Activated naive CD8-positive, alpha-beta T cell treated with anti-CD3 and anti-CD28 coated beads, Interleukin-2, amount 10 ng/mL, durations not matched to agents 7 days and 5 days (primary cell): ENCODE measurements at regions not wholly inside any gene's neighbourhood (a gene's known extent, or its start where the extent isn't known, plus 50 kb on each side); places are given as distances from the start of the nearest gene placed in this dataset.
A peak's percentile ranks its signal among the peaks of the same experiment; 100 is the strongest.
"Not testable (repeated sequence)": the region's sequence is repeated elsewhere in the genome, so short reads cannot be mapped to it uniquely, and the experiment has no call there.

Source experiments
- ATAC-seq: fragments of 150-1000 bp; cut with Tn5 transposase; one replicate; pipeline ENCODE4 v1.10.0; 2021; ENCODE audit warnings: low read depth, moderate library complexity
- POLR2A ChIA-PET: fragments of 350-600 bp; sonication (Branson Sonifier 250); formaldehyde crosslinking; loops from one replicate; lab custom pipeline; 2021; ENCODE audit warnings: antibody characterized with exemption; lab: Charles Lee
- DNase-seq: peaks from one replicate; pipeline ENCODE4 v3.0.0; 2021
- H3K27ac Mint-ChIP-seq: one replicate; pipeline ENCODE4 v1.8.0; 2022; ENCODE audit warnings: mild to moderate bottlenecking, mixed read lengths
- H3K27me3 Mint-ChIP-seq: one replicate; pipeline ENCODE4 v1.8.0; 2022; ENCODE audit warnings: mild to moderate bottlenecking, moderate library complexity, mixed read lengths
- H3K36me3 Mint-ChIP-seq: one replicate; pipeline ENCODE4 v1.8.0; 2021; ENCODE audit warnings: mild to moderate bottlenecking, mixed read lengths
- H3K4me1 Mint-ChIP-seq: one replicate; pipeline ENCODE4 v1.8.0; 2021; ENCODE audit warnings: mixed read lengths
- H3K4me3 Mint-ChIP-seq: one replicate; pipeline ENCODE4 v1.8.0; 2022; ENCODE audit warnings: mild to moderate bottlenecking, moderate library complexity, mixed read lengths
- H3K9me3 Mint-ChIP-seq: one replicate; pipeline ENCODE4 v1.8.0; 2021; ENCODE audit warnings: mixed read lengths

DNA sequence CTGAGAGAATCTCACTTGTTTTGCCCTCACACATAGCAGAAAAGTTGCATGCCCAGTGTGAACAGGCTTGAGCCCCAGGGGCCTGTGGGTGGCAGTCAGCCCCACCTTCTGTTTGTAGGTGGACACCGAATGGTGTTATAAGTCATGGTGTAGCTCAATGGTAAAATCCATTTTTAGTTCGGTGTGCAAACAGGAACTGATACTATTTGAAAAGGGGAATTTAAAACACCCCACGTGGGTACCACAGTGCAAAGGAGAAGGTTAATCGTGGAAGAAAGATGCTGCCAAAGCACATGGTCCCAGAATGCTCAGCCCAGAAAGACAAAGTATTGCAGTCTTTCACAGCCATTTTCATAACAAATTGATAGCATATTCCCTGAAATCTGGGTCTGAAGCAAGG lies 71.8 kb upstream of the GZMB start:
- POLR2A ChIA-PET: no interaction called here
- DNase-seq (no peak), ATAC-seq (no peak)
- H3K27me3 Mint-ChIP-seq: no peaks in the 10 kb centered on the region
- H3K36me3 Mint-ChIP-seq: peaks cover 5% of the 10 kb centered on the region
- no peak overlapping the region for H3K4me3 Mint-ChIP-seq
- H3K27ac Mint-ChIP-seq: no peak overlapping the region
- H3K4me1 Mint-ChIP-seq: peaks cover 8% of the 10 kb centered on the region
- H3K9me3 Mint-ChIP-seq: no peaks in the 10 kb centered on the region

DNA sequence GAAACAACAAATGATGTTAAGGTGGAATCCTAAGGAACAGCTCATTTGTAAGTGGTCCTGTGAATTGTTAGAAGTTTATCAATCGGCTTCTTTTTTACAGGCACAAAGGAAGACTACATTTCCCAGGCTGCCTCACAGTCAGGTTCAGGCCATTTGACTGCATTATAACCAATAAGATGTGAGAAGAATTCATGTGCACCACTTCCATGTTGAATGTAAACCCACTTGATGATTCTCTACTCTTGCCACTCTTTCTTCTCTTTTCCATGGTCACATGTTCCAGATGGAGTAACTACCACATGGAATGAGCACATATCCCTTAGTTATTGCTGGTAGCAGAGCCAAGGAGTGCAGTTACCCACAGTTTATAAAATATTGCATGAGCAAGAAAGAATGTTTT lies 67.1 kb upstream of the GZMB start:
- DNase-seq (no peak), ATAC-seq (no peak)
- Mint-ChIP-seq H3K4me1 (peaks cover 24% of the 10 kb centered on the region), H3K27me3 (no peaks in the 10 kb centered on the region), H3K4me3 (no peak overlapping the region), H3K27ac (no peak overlapping the region), H3K36me3 (peaks cover 5% of the 10 kb centered on the region), H3K9me3 (no peaks in the 10 kb centered on the region)
- POLR2A ChIA-PET: no interaction called here

- Mint-ChIP-seq H3K4me3 (no peak overlapping the region), H3K27ac (no peak overlapping the region), H3K27me3 (no peaks in the 10 kb centered on the region), H3K9me3 (no peaks in the 10 kb centered on the region), H3K36me3 (peaks cover 5% of the 10 kb centered on the region), H3K4me1 (peaks cover 24% of the 10 kb centered on the region)
- ATAC-seq (no peak), DNase-seq (no peak)
- POLR2A ChIA-PET: no interaction called here
Measured at GRCh38 chr14:24700511-24700910, 66.5 kb upstream of the GZMB start.

- peak overlapping the region; percentile 57 for H3K4me3 Mint-ChIP-seq
- POLR2A ChIA-PET: interaction anchor here (0.7 kb wide), 1 partner anchor 25 kb away, joined by 3 read pairs; no protein-coding TSS in a partner anchor
- H3K27me3 Mint-ChIP-seq: no peaks in the 10 kb centered on the region
- no peaks in the 10 kb centered on the region for H3K9me3 Mint-ChIP-seq
- peak overlapping the region; percentile 60 for H3K27ac Mint-ChIP-seq
- ATAC-seq: peak; percentile 27
- peaks cover 18% of the 10 kb centered on the region for H3K4me1 Mint-ChIP-seq
- peaks cover 5% of the 10 kb centered on the region for H3K36me3 Mint-ChIP-seq
- DNase-seq: no peak
Measured at GRCh38 chr14:24699052-24699451, 65.1 kb upstream of the GZMB start.

- H3K9me3 Mint-ChIP-seq, H3K36me3 Mint-ChIP-seq, H3K27me3 Mint-ChIP-seq, DNase-seq, ATAC-seq, H3K4me3 Mint-ChIP-seq, POLR2A ChIA-PET, H3K27ac Mint-ChIP-seq: not testable (repeated sequence)
- peaks cover 37% of the 10 kb centered on the region for H3K4me1 Mint-ChIP-seq
Measured at GRCh38 chr14:24696280-24696920, 62.4 kb upstream of the GZMB start.

DNA sequence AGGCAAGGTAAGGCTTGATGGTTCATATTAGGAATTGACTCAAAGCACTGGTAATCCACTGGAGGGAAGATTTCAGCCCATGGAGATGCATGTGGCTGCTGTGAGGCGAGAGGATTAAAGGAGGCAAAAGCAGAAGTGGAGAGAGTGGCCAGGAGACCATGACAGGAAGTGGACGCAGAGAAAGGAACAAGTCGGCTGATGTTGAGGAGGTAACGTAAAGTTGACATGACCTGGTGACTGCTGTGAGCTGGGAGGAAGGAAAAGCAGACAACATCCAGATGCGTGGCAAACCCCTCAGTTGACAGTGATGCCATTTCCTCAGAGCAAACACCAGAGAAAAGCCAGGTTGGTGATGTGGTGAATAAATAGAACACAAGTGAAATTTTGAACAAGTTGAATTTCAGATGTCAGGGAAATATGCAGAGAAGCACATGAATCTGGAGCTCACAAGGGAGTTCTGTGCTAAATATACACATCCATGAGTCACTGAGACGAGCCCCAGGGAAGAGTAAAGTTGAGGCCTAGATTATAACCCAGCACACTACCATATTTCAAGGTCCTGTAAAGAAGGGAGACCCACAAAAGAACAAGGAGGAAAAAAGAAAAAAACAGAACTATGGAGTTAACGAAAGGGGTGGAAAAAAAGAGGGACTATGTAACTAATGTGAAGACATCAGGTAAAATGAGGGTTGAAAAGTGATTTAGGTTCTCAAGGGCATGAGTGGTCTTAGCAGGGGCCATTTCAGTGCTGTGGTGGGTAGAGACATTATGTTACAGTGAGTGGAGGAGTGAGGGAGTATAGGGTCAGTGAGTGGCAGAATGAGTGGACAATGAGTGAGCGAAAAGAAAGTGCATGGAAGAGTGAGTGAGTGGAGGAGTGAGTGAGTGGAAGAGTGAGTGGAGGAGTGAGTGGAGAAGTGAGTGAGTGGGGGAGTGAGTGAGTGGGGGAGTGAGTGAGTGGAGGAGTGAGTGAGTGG lies 61.6 kb upstream of the GZMB start:
- H3K9me3 Mint-ChIP-seq: no peaks in the 10 kb centered on the region
- H3K36me3 Mint-ChIP-seq: no peaks in the 10 kb centered on the region
- POLR2A ChIA-PET: interaction anchor here (0.8 to 1.2 kb wide), 2 partner anchors 15 to 266 kb away, joined by 3 read pairs; partner anchors contain the start of genes CBLN3 and KHNYN
- no peak for DNase-seq
- peaks cover 41% of the 10 kb centered on the region for H3K4me1 Mint-ChIP-seq
- no peaks in the 10 kb centered on the region for H3K27me3 Mint-ChIP-seq
- no peak overlapping the region for H3K4me3 Mint-ChIP-seq
- ATAC-seq: peak; percentile 35
- no peak overlapping the region for H3K27ac Mint-ChIP-seq

DNA sequence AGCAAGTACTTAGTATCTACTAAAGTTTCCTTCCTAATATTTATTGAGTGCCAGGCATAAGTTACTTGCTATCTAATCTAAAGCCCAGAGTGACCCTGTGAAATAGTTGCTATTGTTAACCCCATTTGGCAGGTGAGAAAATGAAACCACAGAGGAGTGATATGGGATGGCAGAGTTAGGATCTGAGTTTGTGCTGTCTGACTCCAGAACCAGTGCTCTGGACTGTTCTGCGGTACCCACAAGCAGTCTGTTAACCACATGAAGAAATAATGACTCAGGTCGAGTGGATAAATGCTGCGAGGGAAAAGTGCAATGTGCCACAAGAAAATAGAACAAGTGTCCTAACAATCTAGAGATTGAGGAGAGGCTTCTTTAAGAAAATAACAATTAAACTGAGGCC lies 60.7 kb upstream of the GZMB start:
- Mint-ChIP-seq H3K36me3 (no peaks in the 10 kb centered on the region), H3K9me3 (no peaks in the 10 kb centered on the region), H3K4me1 (peaks cover 46% of the 10 kb centered on the region), H3K4me3 (no peak overlapping the region), H3K27ac (no peak overlapping the region), H3K27me3 (no peaks in the 10 kb centered on the region)
- ATAC-seq (no peak), DNase-seq (no peak)
- POLR2A ChIA-PET: interaction anchor here (1.2 kb wide), 1 partner anchor 16 kb away, joined by 3 read pairs; no protein-coding TSS in a partner anchor

- Mint-ChIP-seq H3K9me3 (no peaks in the 10 kb centered on the region), H3K36me3 (no peaks in the 10 kb centered on the region), H3K4me3 (peak overlapping the region; percentile 66), H3K27ac (no peak overlapping the region), H3K27me3 (no peaks in the 10 kb centered on the region), H3K4me1 (peaks cover 42% of the 10 kb centered on the region)
- POLR2A ChIA-PET: interaction anchor here (1.8 kb wide), 1 partner anchor 12 kb away, joined by 8 read pairs; no protein-coding TSS in a partner anchor
- ATAC-seq: no peak
- DNase-seq: no peak
Measured at GRCh38 chr14:24693983-24694382, 60.0 kb upstream of the GZMB start.

GRCh38 chr14:24693353-24693737 lies 59.4 kb upstream of the GZMB start:
- peaks cover 42% of the 10 kb centered on the region for H3K4me1 Mint-ChIP-seq
- H3K27me3 Mint-ChIP-seq: no peaks in the 10 kb centered on the region
- H3K9me3 Mint-ChIP-seq: no peaks in the 10 kb centered on the region
- no peaks in the 10 kb centered on the region for H3K36me3 Mint-ChIP-seq
- H3K4me3 Mint-ChIP-seq: peak overlapping the region; percentile 66
- no peak overlapping the region for H3K27ac Mint-ChIP-seq
- ATAC-seq: no peak
- POLR2A ChIA-PET: interaction anchor here (0.6 to 1.8 kb wide), 10 partner anchors 11 to 251 kb away, joined by 3 to 8 read pairs (median 4); partner anchors contain the start of genes GZMH and SDR39U1
- DNase-seq: no peak

DNA sequence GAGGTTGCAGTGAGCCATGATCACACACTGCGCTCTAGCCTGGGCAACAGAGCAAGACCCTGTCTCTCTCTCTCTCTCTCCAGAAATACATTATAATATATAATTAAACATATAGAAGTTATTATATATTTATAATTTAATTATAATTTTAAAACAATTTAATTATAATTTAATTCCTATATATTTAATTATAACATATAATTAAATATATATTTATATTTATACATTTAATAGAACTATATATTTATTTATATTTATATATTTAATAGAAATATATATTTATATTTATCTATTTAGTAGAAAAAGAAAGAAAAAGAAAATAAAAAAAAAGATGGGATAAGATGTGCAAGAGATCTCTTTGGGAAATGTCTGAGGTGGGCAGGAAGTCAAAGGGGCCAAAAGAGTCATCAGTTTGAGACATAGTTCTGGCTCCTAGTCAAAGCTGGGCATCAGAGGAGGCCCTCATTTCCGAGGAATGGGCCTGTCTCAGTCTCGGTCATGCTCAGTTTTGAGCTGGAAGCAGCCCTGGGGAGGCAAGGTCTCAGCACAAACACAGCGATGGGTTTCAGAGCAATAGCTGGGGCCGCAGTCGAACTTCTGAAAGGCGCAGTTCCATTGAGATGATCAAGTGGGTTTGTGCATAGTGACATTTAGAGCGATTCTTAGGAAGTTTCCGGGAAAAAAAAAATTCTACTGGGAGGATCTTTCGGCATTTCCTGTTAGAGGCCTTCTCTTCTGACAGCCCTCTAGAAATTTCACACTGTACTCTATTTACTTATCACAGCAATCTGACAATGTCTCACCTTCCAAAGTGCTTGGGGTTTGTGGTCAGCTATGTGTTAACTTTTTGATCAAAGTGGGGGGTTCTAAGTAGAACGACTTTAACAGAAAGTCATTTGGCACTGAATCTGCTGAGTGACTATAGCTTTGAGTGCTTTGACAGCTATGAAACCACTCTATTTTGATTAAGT lies 58.7 kb upstream of the GZMB start:
- Mint-ChIP-seq H3K27me3 (no peaks in the 10 kb centered on the region), H3K9me3 (no peaks in the 10 kb centered on the region), H3K27ac (no peak overlapping the region), H3K36me3 (peaks cover 4% of the 10 kb centered on the region), H3K4me1 (peaks cover 43% of the 10 kb centered on the region), H3K4me3 (peak overlapping the region; percentile 66)
- DNase-seq: peak; percentile 54
- POLR2A ChIA-PET: interaction anchor here (0.6 to 1.8 kb wide), 11 partner anchors 11 to 263 kb away, joined by 3 to 8 read pairs (median 3); partner anchors contain the start of genes GZMH, KHNYN and SDR39U1
- ATAC-seq: peak; percentile 80

GRCh38 chr14:24690492-24690891 lies 56.5 kb upstream of the GZMB start:
- DNase-seq: no peak
- peak; percentile 15 for ATAC-seq

DNA sequence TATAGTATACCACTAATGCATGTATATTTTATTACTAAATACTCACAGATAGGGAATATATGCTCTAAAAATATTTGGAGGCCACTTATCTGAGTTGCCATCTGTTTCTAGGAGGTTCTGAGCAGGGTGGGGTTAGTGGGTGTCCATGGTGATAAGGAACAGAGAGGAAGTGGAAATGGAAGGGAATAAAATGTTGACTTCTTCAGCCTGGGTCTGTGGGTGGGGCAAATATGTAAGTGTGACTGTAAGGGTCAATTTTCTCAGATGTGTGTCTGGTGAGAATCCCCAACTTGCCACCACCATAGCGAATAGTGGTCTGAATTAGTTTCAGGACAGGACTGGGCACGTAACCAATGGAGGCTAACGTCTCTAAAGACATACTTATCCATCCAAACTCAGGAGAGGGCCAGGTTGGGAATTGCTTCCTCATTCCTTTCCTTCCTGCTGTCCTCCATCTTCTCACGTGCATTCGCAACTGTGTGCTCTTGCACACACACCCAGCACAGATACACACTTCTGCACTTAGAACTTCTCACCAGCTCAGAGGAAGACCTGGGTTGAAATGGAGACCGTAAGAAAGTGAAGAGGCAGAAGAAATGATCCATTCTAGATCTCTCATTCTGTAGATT lies 54.2 kb upstream of the GZMB start:
- peaks cover 8% of the 10 kb centered on the region for H3K36me3 Mint-ChIP-seq
- ATAC-seq (no peak), DNase-seq (no peak)
- no peaks in the 10 kb centered on the region for H3K27me3 Mint-ChIP-seq
- POLR2A ChIA-PET: no interaction called here
- peaks cover 39% of the 10 kb centered on the region for H3K4me1 Mint-ChIP-seq
- H3K27ac Mint-ChIP-seq: no peak overlapping the region
- H3K4me3 Mint-ChIP-seq: no peak overlapping the region
- peaks cover 3% of the 10 kb centered on the region for H3K9me3 Mint-ChIP-seq

More at GRCh38 chr14:24690492-24690891, 56.5 kb upstream of the GZMB start:
- H3K36me3 Mint-ChIP-seq: peaks cover 7% of the 10 kb centered on the region
- peaks cover under 1% of the 10 kb centered on the region for H3K9me3 Mint-ChIP-seq
- no peak overlapping the region for H3K27ac Mint-ChIP-seq
- no peaks in the 10 kb centered on the region for H3K27me3 Mint-ChIP-seq
- H3K4me3 Mint-ChIP-seq: no peak overlapping the region
- POLR2A ChIA-PET: no interaction called here
- H3K4me1 Mint-ChIP-seq: peaks cover 47% of the 10 kb centered on the region
